ENCODE measurements at regions not wholly inside any gene's neighbourhood (a gene's known extent, or its start where the extent isn't known, plus 50 kb on each side); places are given as distances from the start of the nearest gene placed in this dataset.

GRCh38 chr3:31481697-31482096, 51.0 kb upstream of the STT3B start:
- Histone ChIP-seq H3K4me1 (peaks cover 0 to 11% (median 0%) of the 10 kb centered on the region in 3 donors), H3K9me3 (no peaks in the 10 kb centered on the region), H3K4me3 (no peak overlapping the region), H3K36me3 (no peaks in the 10 kb centered on the region), H3K27me3 (no peaks in the 10 kb centered on the region), H3K27ac (no peak overlapping the region)
- WGBS, 2 donors, result 75 to 84% methylated on average over 3 of the region's 3 CpGs
- DNase-seq, result no peak
- intact Hi-C loops (cut with DNase I), result no loop called here
- TF ChIP-seq POLR2A (IDR thresholded peaks at IDR 0.05) (no peak), CTCF (IDR thresholded peaks at IDR 0.05) (no peak)

- no peak overlapping the region for H3K27ac ChIP-seq
- H3K4me1 ChIP-seq, result peaks cover 0 to 11% (median 0%) of the 10 kb centered on the region in 3 donors
- intact Hi-C loops (cut with DNase I), result no loop called here
- no peak for TF ChIP-seq POLR2A (IDR thresholded peaks at IDR 0.05)
- TF ChIP-seq CTCF (IDR thresholded peaks at IDR 0.05), result no peak
- no peaks in the 10 kb centered on the region for H3K27me3 ChIP-seq
- H3K9me3 ChIP-seq, result no peaks in the 10 kb centered on the region
- no peak for DNase-seq
- WGBS, 2 donors, result 42 to 56% methylated on average over 3 of the region's 3 CpGs
- no peaks in the 10 kb centered on the region for H3K36me3 ChIP-seq
- H3K4me3 ChIP-seq, result no peak overlapping the region
These were observed 50.1 kb upstream of the STT3B start for GRCh38 chr3:31482493-31483200.

Small RNA genes lying in the stretch of these regions (small RNA-seq; reads per million reads assigned to genes)
- 0 reads per million in 4 donors for gene MIR466
- 0 reads per million in 4 donors for gene RNA5SP127

All from esophagus squamous epithelium (tissue), 5 donors.